ENCODE measurements at regions not wholly inside any gene's neighbourhood (a gene's known extent, or its start where the extent isn't known, plus 50 kb on each side); places are given as distances from the start of the nearest gene placed in this dataset.
A peak's percentile ranks its signal among the peaks of the same experiment; 100 is the strongest.

GRCh38 chr1:95435611-95436010 is 201.6 kb downstream of the RWDD3 start:
- Histone ChIP-seq H3K36me3 (ENCODE audit: control insufficient read depth, insufficient read depth, low read length) (no peaks in the 10 kb centered on the region), H3K9ac (ENCODE audit: insufficient read depth in 1 of 2, low read depth in 2 of 2, low read length in 2 of 2) (no peak overlapping the region), H3K4me3 (no peak overlapping the region), H3K27me3 (ENCODE audit: control insufficient read depth in 2 of 2, insufficient read depth in 2 of 2, low read length in 2 of 2) (no peaks in the 10 kb centered on the region), H3K27ac (ENCODE audit: extremely low read depth, low read depth, low read length) (no peak overlapping the region), H2AFZ (ENCODE audit: low read depth, low read length) (no peak overlapping the region), H3K9me3 (replicated peaks; ENCODE audit: control insufficient read depth, insufficient read depth, low read depth, low read length) (no peaks in the 10 kb centered on the region), H3K4me2 (ENCODE audit: insufficient read depth, low read length) (no peak overlapping the region), H4K20me1 (replicated peaks; ENCODE audit: control insufficient read depth, insufficient read depth, low read length) (no peaks in the 10 kb centered on the region), H3K4me1 (replicated peaks in 1 of 2; ENCODE audit: control insufficient read depth in 2 of 2, insufficient read depth in 2 of 2, low read length in 2 of 2) (no peaks in the 10 kb centered on the region), H3K9me1 (ENCODE audit: control insufficient read depth, insufficient read depth, low read length) (no peaks in the 10 kb centered on the region), H3K79me2 (ENCODE audit: control insufficient read depth, insufficient read depth, low read length) (no peaks in the 10 kb centered on the region)
- no TSS peak for BruUV-seq (replicated peaks)
- FAIRE-seq (peak; percentile 23), DNase-seq (ENCODE audit: extremely low read depth in 1 of 4, low spot score in 3 of 4) (no peak), ATAC-seq (no peak)
- WGBS (ENCODE audit: insufficient coverage, low coverage, missing lambda C conversion rate), result 0% methylated on average over 3 of the region's 3 CpGs
- CTCF ChIA-PET (ENCODE audit: low intra/inter-chr PET ratio), result no interaction called here
- intact Hi-C loops (cut with micrococcal nuclease) (no loop called here), in situ Hi-C loops (cut with MboI) (no loop called here)
- POLR2A ChIA-PET, result no interaction called here
- no peak for TF ChIP-seq ZNF133 (CRISPR knock-in tag; IDR thresholded peaks at IDR 0.05)
- no peak for TF ChIP-seq CHCHD3 (CRISPR knock-in tag; IDR thresholded peaks at IDR 0.05)
- TF ChIP-seq, protein P1, sequence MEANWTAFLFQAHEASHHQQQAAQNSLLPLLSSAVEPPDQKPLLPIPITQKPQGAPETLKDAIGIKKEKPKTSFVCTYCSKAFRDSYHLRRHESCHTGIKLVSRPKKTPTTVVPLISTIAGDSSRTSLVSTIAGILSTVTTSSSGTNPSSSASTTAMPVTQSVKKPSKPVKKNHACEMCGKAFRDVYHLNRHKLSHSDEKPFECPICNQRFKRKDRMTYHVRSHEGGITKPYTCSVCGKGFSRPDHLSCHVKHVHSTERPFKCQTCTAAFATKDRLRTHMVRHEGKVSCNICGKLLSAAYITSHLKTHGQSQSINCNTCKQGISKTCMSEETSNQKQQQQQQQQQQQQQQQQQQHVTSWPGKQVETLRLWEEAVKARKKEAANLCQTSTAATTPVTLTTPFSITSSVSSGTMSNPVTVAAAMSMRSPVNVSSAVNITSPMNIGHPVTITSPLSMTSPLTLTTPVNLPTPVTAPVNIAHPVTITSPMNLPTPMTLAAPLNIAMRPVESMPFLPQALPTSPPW (CRISPR knock-in tag; IDR thresholded peaks at IDR 0.05), result no peak
- no peak for TF ChIP-seq ZFX (CRISPR knock-in tag; IDR thresholded peaks at IDR 0.05)

- H3K36me3 ChIP-seq (ENCODE audit: control insufficient read depth, insufficient read depth, low read length), result no peaks in the 10 kb centered on the region
- H3K27me3 ChIP-seq (ENCODE audit: control insufficient read depth in 2 of 2, insufficient read depth in 2 of 2, low read length in 2 of 2), result no peaks in the 10 kb centered on the region
- FAIRE-seq, result no peak
- no peak overlapping the region for H3K9ac ChIP-seq (ENCODE audit: insufficient read depth in 1 of 2, low read depth in 2 of 2, low read length in 2 of 2)
- no peaks in the 10 kb centered on the region for H4K20me1 ChIP-seq (replicated peaks; ENCODE audit: control insufficient read depth, insufficient read depth, low read length)
- H3K9me3 ChIP-seq (replicated peaks; ENCODE audit: control insufficient read depth, insufficient read depth, low read depth, low read length), result no peaks in the 10 kb centered on the region
- H2AFZ ChIP-seq (ENCODE audit: low read depth, low read length), result no peak overlapping the region
- H3K27ac ChIP-seq (ENCODE audit: extremely low read depth, low read depth, low read length), result no peak overlapping the region
- CTCF ChIA-PET (ENCODE audit: low intra/inter-chr PET ratio), result no interaction called here
- no peaks in the 10 kb centered on the region for H3K79me2 ChIP-seq (ENCODE audit: control insufficient read depth, insufficient read depth, low read length)
- no TSS peak for BruUV-seq (replicated peaks)
- WGBS (ENCODE audit: insufficient coverage, low coverage, missing lambda C conversion rate), result 7% methylated on average over 3 of the region's 3 CpGs
- DNase-seq (ENCODE audit: extremely low read depth in 1 of 4, low spot score in 3 of 4), result no peak
- no peak overlapping the region for H3K4me2 ChIP-seq (ENCODE audit: insufficient read depth, low read length)
- H3K4me3 ChIP-seq, result no peak overlapping the region
- ATAC-seq, result no peak
- H3K9me1 ChIP-seq (ENCODE audit: control insufficient read depth, insufficient read depth, low read length), result no peaks in the 10 kb centered on the region
- intact Hi-C loops (cut with micrococcal nuclease) (no loop called here), in situ Hi-C loops (cut with MboI) (no loop called here)
- H3K4me1 ChIP-seq (replicated peaks in 1 of 2; ENCODE audit: control insufficient read depth in 2 of 2, insufficient read depth in 2 of 2, low read length in 2 of 2), result no peaks in the 10 kb centered on the region
- POLR2A ChIA-PET, result no interaction called here
- no peak for TF ChIP-seq RUNX1 (IDR thresholded peaks at IDR 0.05; ENCODE audit: low read depth)
- TF ChIP-seq ZNF740 (CRISPR knock-in tag; IDR thresholded peaks at IDR 0.05), result no peak
- TF ChIP-seq ZNF740 (tag; IDR thresholded peaks at IDR 0.05), result no peak
- no peak for TF ChIP-seq XRCC5 (IDR thresholded peaks at IDR 0.05; ENCODE audit: low read depth, low read length)
- no peak for TF ChIP-seq POLR3A (IDR thresholded peaks at IDR 0.05; ENCODE audit: borderline replicate concordance, extremely low read depth, insufficient read depth, insufficient read length)
- TF ChIP-seq MTF1 (CRISPR knock-in tag; IDR thresholded peaks at IDR 0.05; ENCODE audit: borderline replicate concordance), result no peak
- TF ChIP-seq RBM14 (IDR thresholded peaks at IDR 0.05; ENCODE audit: borderline replicate concordance, insufficient read depth, low read depth, low read length), result no peak
- no peak for TF ChIP-seq ZFP36 (IDR thresholded peaks at IDR 0.05; ENCODE audit: low read depth, low read length, partially characterized antibody)
- TF ChIP-seq, protein P2, sequence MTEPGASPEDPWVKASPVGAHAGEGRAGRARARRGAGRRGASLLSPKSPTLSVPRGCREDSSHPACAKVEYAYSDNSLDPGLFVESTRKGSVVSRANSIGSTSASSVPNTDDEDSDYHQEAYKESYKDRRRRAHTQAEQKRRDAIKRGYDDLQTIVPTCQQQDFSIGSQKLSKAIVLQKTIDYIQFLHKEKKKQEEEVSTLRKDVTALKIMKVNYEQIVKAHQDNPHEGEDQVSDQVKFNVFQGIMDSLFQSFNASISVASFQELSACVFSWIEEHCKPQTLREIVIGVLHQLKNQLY (CRISPR knock-in tag; conservative IDR thresholded peaks at IDR 0.05), result no peak
- TF ChIP-seq U2AF1 (optimal IDR thresholded peaks at IDR 0.05; ENCODE audit: low read depth, low read length), result no peak
- TF ChIP-seq ZNF184 (CRISPR knock-in tag; IDR thresholded peaks at IDR 0.05), result no peak
Measured at GRCh38 chr1:95437011-95437410, 203.0 kb downstream of the RWDD3 start.
